GM12892 (cell line): ENCODE measurements at regions not wholly inside any gene's neighbourhood (a gene's known extent, or its start where the extent isn't known, plus 50 kb on each side); places are given as distances from the start of the nearest gene placed in this dataset.

ENCODE experiments used
- POLR2A ChIP-seq: IDR thresholded peaks from 2 replicates; pipeline ENCODE4 v1.6.1; 2011; ENCODE audit warnings: low read depth, low read length, control low read depth
- TAF1 ChIP-seq: IDR thresholded peaks from 2 replicates; pipeline ENCODE4 v1.6.1; 2011; ENCODE audit warnings: low read depth, mild to moderate bottlenecking, control low read depth, low read length, borderline replicate concordance

DNA sequence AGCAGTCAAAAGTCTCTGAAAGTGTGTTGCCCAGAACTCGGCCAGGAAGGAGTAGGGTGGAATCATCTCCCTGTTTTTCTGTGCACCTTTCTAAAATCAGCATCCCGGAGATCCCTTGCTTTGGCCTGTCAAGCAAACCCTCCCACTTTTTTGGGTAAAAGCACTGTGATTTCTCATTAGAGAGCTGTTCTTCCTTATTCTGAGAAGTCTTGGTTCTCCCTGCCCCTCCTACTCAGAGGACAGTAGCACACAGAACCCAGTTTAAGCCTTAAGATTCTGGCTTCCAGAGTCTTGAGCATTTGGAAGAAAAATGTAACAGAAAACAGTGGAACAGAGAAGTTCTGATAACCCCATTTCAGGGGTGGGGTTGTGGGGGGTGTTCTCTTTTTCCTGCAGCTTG is 52.6 kb upstream of the KATNAL1 start:
- TF ChIP-seq POLR2A (no peak), TAF1 (no peak)
